IMR-90 (cell line): ENCODE measurements at regions not wholly inside any gene's neighbourhood (a gene's known extent, or its start where the extent isn't known, plus 50 kb on each side); places are given as distances from the start of the nearest gene placed in this dataset.

Source experiments
- ATAC-seq: fragments of 200-7000 bp; cut with Tn5 transposase; 2 replicates; pipeline ENCODE4 v1.9.1; 2020; ENCODE audit warnings: low read depth, mild to moderate bottlenecking, moderate library complexity
- BruUV-seq: library from RNA; stranded (reverse); fragments of 400-500 nt; replicated peaks from 2 replicates; lab custom pipeline; 2021; lab: Mats Ljungman, UMichigan
- CTCF ChIA-PET: fragments of 300-600 bp; formaldehyde crosslinking; extraction: SDS; loops from one replicate; lab custom pipeline; 2021; ENCODE audit warnings: antibody characterized with exemption; lab: Yijun Ruan, JAX
- POLR2A ChIA-PET: fragments of 300-600 bp; sonication (Branson Sonifier 250); formaldehyde crosslinking; loops from one replicate; lab custom pipeline; 2022; ENCODE audit warnings: antibody characterized with exemption; ENCODE audit not compliant: unreplicated experiment; lab: Charles Lee
- DNase-seq: peaks from one replicate; pipeline ENCODE4 v3.0.0; 2013
- H2AFZ ChIP-seq: replicated peaks from 2 replicates; pipeline ENCODE3; 2013; ENCODE audit warnings: low read length, mild to moderate bottlenecking; ENCODE audit not compliant: poor library complexity
- H2AK5ac ChIP-seq: 2 replicates; pipeline ENCODE4 v1.6.1; 2013; ENCODE audit warnings: low read depth, low read length, inconsistent platforms
- H2AK9ac ChIP-seq: replicated peaks from 2 replicates; pipeline ENCODE3; 2013; ENCODE audit warnings: mild to moderate bottlenecking, low read depth, low read length, moderate library complexity; ENCODE audit not compliant: poor library complexity
- H2BK120ac ChIP-seq: 2 replicates; pipeline ENCODE4 v1.6.1; 2013; ENCODE audit warnings: low read depth, low read length, inconsistent platforms
- H2BK15ac ChIP-seq: 3 replicates; pipeline ENCODE4 v1.6.1; 2013; ENCODE audit warnings: low read depth, low read length, inconsistent platforms
- H2BK20ac ChIP-seq: 2 replicates; pipeline ENCODE4 v1.6.1; 2013; ENCODE audit warnings: low read depth, mild to moderate bottlenecking, inconsistent platforms, low read length, moderate library complexity
- H2BK5ac ChIP-seq: 2 replicates; pipeline ENCODE4 v1.6.1; 2013; ENCODE audit warnings: mild to moderate bottlenecking, low read depth, low read length, inconsistent platforms; ENCODE audit not compliant: poor library complexity, severe bottlenecking
- H3K14ac ChIP-seq: replicated peaks from 2 replicates; pipeline ENCODE4 v1.6.1; 2013; ENCODE audit warnings: low read depth, low read length, inconsistent platforms
- H3K18ac ChIP-seq: 2 replicates; pipeline ENCODE4 v1.6.1; 2013; ENCODE audit warnings: low read depth, low read length, control low read depth
- H3K23ac ChIP-seq: 2 replicates; pipeline ENCODE4 v1.6.1; 2013; ENCODE audit warnings: low read depth, low read length, inconsistent platforms
- H3K27ac ChIP-seq: 2 replicates; pipeline ENCODE4 v1.5.1; 2013; ENCODE audit warnings: mild to moderate bottlenecking, control low read depth, low read length; ENCODE audit not compliant: insufficient read depth
- H3K27me3 ChIP-seq: 2 replicates; pipeline ENCODE4 v1.6.1; 2013; ENCODE audit warnings: low read length; ENCODE audit not compliant: control insufficient read depth, insufficient read depth
- H3K36me3 ChIP-seq: 2 replicates; pipeline ENCODE4 v1.6.1; 2013; ENCODE audit warnings: low read length, mixed read lengths; ENCODE audit not compliant: control insufficient read depth, insufficient read depth
- H3K4ac ChIP-seq: 2 replicates; pipeline ENCODE4 v1.6.1; 2013; ENCODE audit warnings: low read depth, low read length, inconsistent platforms
- H3K4me1 ChIP-seq: 2 replicates; pipeline ENCODE4 v1.6.1; 2013; ENCODE audit warnings: low read length, mixed read lengths; ENCODE audit not compliant: control insufficient read depth, insufficient read depth
- H3K4me2 ChIP-seq: 2 replicates; pipeline ENCODE4 v1.6.1; 2013; ENCODE audit warnings: low read depth, mild to moderate bottlenecking, control low read depth, low read length, moderate library complexity
- H3K4me3 ChIP-seq: 2 replicates; pipeline ENCODE4 v1.5.1; 2013; ENCODE audit warnings: low read depth, mild to moderate bottlenecking, control low read depth, low read length, moderate library complexity; ENCODE audit not compliant: insufficient read depth
- H3K56ac ChIP-seq: 2 replicates; pipeline ENCODE4 v1.6.1; 2013; ENCODE audit warnings: low read length, inconsistent platforms; ENCODE audit not compliant: insufficient read depth; ENCODE audit errors: extremely low read depth
- H3K79me1 ChIP-seq, 2 experiments: 2 replicates each; pipeline ENCODE4 v1.6.1; 2013; ENCODE audit warnings: low read length in 2 of 2, inconsistent platforms in 1 of 2, low read depth in 1 of 2
- H3K9ac ChIP-seq: 2 replicates; pipeline ENCODE4 v1.6.1; 2013; ENCODE audit warnings: low read depth, low read length, control low read depth
- H3K9me1 ChIP-seq: 2 replicates; pipeline ENCODE4 v1.6.1; 2013; ENCODE audit warnings: low read length, inconsistent platforms; ENCODE audit not compliant: insufficient read depth
- H3K9me3 ChIP-seq: 2 replicates; pipeline ENCODE4 v1.6.1; 2013; ENCODE audit warnings: low read length; ENCODE audit not compliant: control insufficient read depth, insufficient read depth
- H4K20me1 ChIP-seq: 2 replicates; pipeline ENCODE4 v1.6.1; 2013; ENCODE audit warnings: low read length, inconsistent platforms; ENCODE audit not compliant: insufficient read depth
- H4K5ac ChIP-seq: 2 replicates; pipeline ENCODE4 v1.6.1; 2013; ENCODE audit warnings: mild to moderate bottlenecking, low read depth, low read length, control low read depth
- H4K8ac ChIP-seq, 2 experiments: 2 replicates each; pipeline ENCODE4 v1.6.1; 2013; ENCODE audit warnings: low read depth in 2 of 2, low read length in 2 of 2, control low read depth in 1 of 2, inconsistent platforms in 1 of 2
- H4K91ac ChIP-seq: 2 replicates; pipeline ENCODE4 v1.6.1; 2013; ENCODE audit warnings: low read depth, low read length, inconsistent platforms; ENCODE audit not compliant: insufficient read depth
- BHLHE40 ChIP-seq: fragments of 150-350 bp; IDR thresholded peaks from 2 replicates; pipeline ENCODE4 v1.6.1; 2016; ENCODE audit warnings: mild to moderate bottlenecking, low read depth, low read length
- CEBPB ChIP-seq: IDR thresholded peaks from 2 replicates; pipeline ENCODE4 v1.6.1; 2012; ENCODE audit warnings: low read depth, low read length, improper control_type of control experiment
- FOS ChIP-seq: fragments of 150-350 bp; IDR thresholded peaks from 2 replicates; pipeline ENCODE4 v1.6.1; 2016; ENCODE audit warnings: low read depth, low read length
- NFE2L2 ChIP-seq: fragments of 150-350 bp; IDR thresholded peaks from 2 replicates; pipeline ENCODE4 v1.6.1; 2016; ENCODE audit warnings: low read depth, mild to moderate bottlenecking, low read length
- SMC3 ChIP-seq: fragments of 150-350 bp; IDR thresholded peaks from 2 replicates; pipeline ENCODE4 v1.6.1; 2016; ENCODE audit warnings: low read depth, mild to moderate bottlenecking, antibody characterized with exemption, low read length, moderate library complexity
- USF2 ChIP-seq: fragments of 150-350 bp; IDR thresholded peaks from 2 replicates; pipeline ENCODE4 v1.6.1; 2017; ENCODE audit warnings: mild to moderate bottlenecking, antibody characterized with exemption, low read length, low read depth
- WGBS, 2 experiments: methylation state at CpG; one replicate each; pipeline versions ENCODE4 v1.1.5 to v1.1.7; 2013; ENCODE audit warnings: missing lambda C conversion rate in 2 of 2; ENCODE audit not compliant: insufficient read length in 1 of 2; ENCODE audit errors: extremely low coverage in 2 of 2; 5-methylcytosine and 5-hydroxymethylcytosine counted together
- dilution Hi-C: fragments of 300-500 bp; cut with HindIII; formaldehyde crosslinking; loops from one replicate; pipeline ENCODE4 v1.14.3; 2018; ENCODE audit warnings: low sequenced_read_pairs; ENCODE audit not compliant: unreplicated experiment
- in situ Hi-C: fragments of 300-500 bp; cut with MboI; formaldehyde crosslinking; loops from 3 replicates; pipeline ENCODE4 v1.14.3; 2019; ENCODE audit warnings: low sequenced_read_pairs, inconsistent platforms, mixed read lengths
- intact Hi-C: fragments of 100-400 bp; cut with micrococcal nuclease; formaldehyde crosslinking; loops from 2 replicates; pipeline ENCODE4 v1.10.0; 2022

- H2BK20ac ChIP-seq = no peak overlapping the region
- no peaks in the 10 kb centered on the region for H3K27me3 ChIP-seq
- no TSS peak for BruUV-seq
- in situ Hi-C loops = no loop called here
- H3K36me3 ChIP-seq = no peaks in the 10 kb centered on the region
- no peak overlapping the region for H2BK120ac ChIP-seq
- no peak overlapping the region for H3K9ac ChIP-seq
- H4K20me1 ChIP-seq = no peaks in the 10 kb centered on the region
- H2BK5ac ChIP-seq = no peak overlapping the region
- dilution Hi-C loops = no loop called here
- no peak overlapping the region for H4K5ac ChIP-seq
- H3K9me1 ChIP-seq = no peaks in the 10 kb centered on the region
- POLR2A ChIA-PET = interaction anchor here (0.6 kb wide), 1 partner anchor 16 kb away, joined by 4 read pairs; no protein-coding TSS in a partner anchor
- no peak overlapping the region for H2AK5ac ChIP-seq
- intact Hi-C loops = no loop called here
- H3K9me3 ChIP-seq = no peaks in the 10 kb centered on the region
- H3K4me3 ChIP-seq = no peak overlapping the region
- no peak overlapping the region for H2AFZ ChIP-seq
- no peak overlapping the region for H3K4me2 ChIP-seq
- DNase-seq (no peak), ATAC-seq (no peak)
- H4K91ac ChIP-seq = no peak overlapping the region
- no peak overlapping the region for H3K56ac ChIP-seq
- H4K8ac ChIP-seq = no peak overlapping the region
- H3K14ac ChIP-seq = no peak overlapping the region
- no peak overlapping the region for H2BK15ac ChIP-seq
- 50% methylated on average over 1 of the region's 2 CpGs; no CpG with 5 or more reads in 1 of the 2 experiments for WGBS, 2 experiments
- CTCF ChIA-PET = no interaction called here
- H3K23ac ChIP-seq = no peak overlapping the region
- no peak overlapping the region for H2AK9ac ChIP-seq
- no peak for TF ChIP-seq BHLHE40
- TF ChIP-seq SMC3 = no peak
- TF ChIP-seq USF2 = no peak
- no peak for TF ChIP-seq FOS
- no peak for TF ChIP-seq CEBPB
- TF ChIP-seq NFE2L2 = no peak
- H3K27ac ChIP-seq = no peak overlapping the region
- no peaks in the 10 kb centered on the region for H3K79me1 ChIP-seq
- no peak overlapping the region for H3K4ac ChIP-seq
- no peaks in the 10 kb centered on the region for H3K4me1 ChIP-seq
- H3K18ac ChIP-seq = no peak overlapping the region
These were observed 938.1 kb downstream of the FAM133A start for GRCh38 chrX:94612140-94612539.
